ENCODE measurements at regions not wholly inside any gene's neighbourhood (a gene's known extent, or its start where the extent isn't known, plus 50 kb on each side); places are given as distances from the start of the nearest gene placed in this dataset.
"Not testable (repeated sequence)": the region's sequence is repeated elsewhere in the genome, so short reads cannot be mapped to it uniquely, and the experiment has no call there.

DNA sequence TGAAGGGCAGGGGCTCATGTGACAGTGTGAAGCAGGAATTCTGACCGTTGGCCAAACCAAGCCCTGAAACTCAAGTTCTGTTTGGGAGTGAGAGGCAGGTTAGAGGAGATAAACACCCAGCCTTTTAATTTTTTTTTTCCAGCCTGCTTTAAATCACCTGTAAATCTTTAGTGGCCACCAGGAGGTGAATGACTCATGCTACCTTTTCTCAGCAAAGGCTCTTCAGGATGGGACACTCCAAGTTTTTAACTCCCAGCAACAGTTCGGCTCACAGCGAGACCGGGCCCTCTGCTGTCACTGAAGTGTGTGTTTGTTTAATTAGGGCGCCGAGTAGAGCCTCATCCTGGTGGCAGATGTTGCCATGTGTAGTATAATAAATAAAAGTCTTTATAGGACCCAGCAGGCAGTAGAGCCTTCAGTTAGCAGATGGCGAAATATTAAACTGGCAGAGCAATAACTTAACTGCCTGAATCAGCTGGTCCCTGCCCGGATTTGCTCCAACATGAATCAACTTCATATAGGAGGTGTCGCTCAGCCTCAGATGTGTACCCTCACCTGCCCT lies 180.3 kb downstream of the NPIPA7 start:
- H3K36me3 ChIP-seq (ENCODE audit: control insufficient read depth in 4 of 4, insufficient read depth in 4 of 4, low read length in 3 of 4); H3K27ac ChIP-seq (ENCODE audit: insufficient read depth in 1 of 2, low read depth in 1 of 2, low read length in 2 of 2, poor library complexity in 1 of 2, severe bottlenecking in 2 of 2); H3K27me3 ChIP-seq (replicated peaks in 2 of 5; ENCODE audit: control insufficient read depth in 4 of 5, insufficient read depth in 5 of 5, low read length in 4 of 5); H3K4me3 ChIP-seq (ENCODE audit: control insufficient read depth in 1 of 7, extremely low read depth in 1 of 7, insufficient read depth in 4 of 7, low read depth in 2 of 7, low read length in 6 of 7); CTCF ChIA-PET; DNase-seq; H3K9me3 ChIP-seq (ENCODE audit: control extremely low read depth in 1 of 5, control insufficient read depth in 4 of 5, insufficient read depth in 2 of 5, low read depth in 1 of 5, low read length in 4 of 5); H3K4me1 ChIP-seq (ENCODE audit: control extremely low read depth in 1 of 4, control insufficient read depth in 4 of 4, insufficient read depth in 4 of 4, low read length in 3 of 4); POLR2A ChIA-PET: not testable (repeated sequence)
- WGBS (ENCODE audit: insufficient coverage) = no CpG with 5 or more reads among the region's 9 CpGs

DNA sequence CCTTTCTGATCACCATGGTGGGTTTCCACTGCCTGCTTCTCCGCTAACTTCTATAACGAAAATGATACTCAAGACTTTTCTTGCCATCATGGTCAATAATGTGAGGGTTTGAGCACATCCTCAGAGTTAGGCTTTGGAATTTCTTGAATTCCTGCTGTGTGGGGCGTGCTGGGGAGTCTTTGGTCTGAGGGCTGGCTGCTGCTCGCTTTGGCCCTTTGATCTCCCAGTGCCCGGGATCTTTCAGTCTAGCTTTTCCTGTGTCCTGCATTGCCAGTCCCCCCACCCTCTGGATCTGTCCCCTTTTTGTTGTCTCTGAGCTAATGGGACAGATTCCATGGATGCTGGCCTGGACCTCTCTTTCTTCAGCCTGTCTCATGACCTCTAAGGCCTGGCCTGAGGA lies 182.6 kb downstream of the NPIPA7 start:
- H3K9me3 ChIP-seq (ENCODE audit: control extremely low read depth in 1 of 5, control insufficient read depth in 4 of 5, insufficient read depth in 2 of 5, low read depth in 1 of 5, low read length in 4 of 5); DNase-seq; H3K4me1 ChIP-seq (ENCODE audit: control extremely low read depth in 1 of 4, control insufficient read depth in 4 of 4, insufficient read depth in 4 of 4, low read length in 3 of 4); H3K36me3 ChIP-seq (ENCODE audit: control insufficient read depth in 4 of 4, insufficient read depth in 4 of 4, low read length in 3 of 4); H3K27ac ChIP-seq (ENCODE audit: insufficient read depth in 1 of 2, low read depth in 1 of 2, low read length in 2 of 2, poor library complexity in 1 of 2, severe bottlenecking in 2 of 2); POLR2A ChIA-PET; H3K4me3 ChIP-seq (ENCODE audit: control insufficient read depth in 1 of 7, extremely low read depth in 1 of 7, insufficient read depth in 4 of 7, low read depth in 2 of 7, low read length in 6 of 7); CTCF ChIA-PET; H3K27me3 ChIP-seq (replicated peaks in 2 of 5; ENCODE audit: control insufficient read depth in 4 of 5, insufficient read depth in 5 of 5, low read length in 4 of 5): not testable (repeated sequence)
- 61% methylated on average over 2 of the region's 5 CpGs for WGBS (ENCODE audit: insufficient coverage)

DNA sequence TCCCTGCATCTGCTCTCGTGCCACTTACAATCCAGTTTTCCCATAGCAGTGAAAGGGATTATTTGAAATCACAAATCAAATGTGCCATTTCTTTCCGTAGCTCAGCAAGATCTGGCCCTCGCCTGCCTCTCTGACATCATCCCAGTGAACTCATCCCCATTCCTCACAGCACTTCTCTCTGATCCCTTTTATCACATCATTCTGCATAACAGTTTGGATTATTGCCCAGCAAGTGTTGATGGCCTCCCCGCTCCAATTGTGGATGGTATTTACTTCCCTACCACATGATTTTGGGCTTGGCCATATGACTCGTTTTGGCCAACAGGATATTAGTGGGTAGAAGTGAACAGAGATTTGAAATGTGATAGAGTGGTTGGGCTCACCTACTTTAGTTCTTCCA lies 185.0 kb downstream of the NPIPA7 start:
- H3K27me3 ChIP-seq (replicated peaks in 2 of 5; ENCODE audit: control insufficient read depth in 4 of 5, insufficient read depth in 5 of 5, low read length in 4 of 5); CTCF ChIA-PET; H3K9me3 ChIP-seq (ENCODE audit: control extremely low read depth in 1 of 5, control insufficient read depth in 4 of 5, insufficient read depth in 2 of 5, low read depth in 1 of 5, low read length in 4 of 5); H3K4me3 ChIP-seq (ENCODE audit: control insufficient read depth in 1 of 7, extremely low read depth in 1 of 7, insufficient read depth in 4 of 7, low read depth in 2 of 7, low read length in 6 of 7); DNase-seq; H3K4me1 ChIP-seq (ENCODE audit: control extremely low read depth in 1 of 4, control insufficient read depth in 4 of 4, insufficient read depth in 4 of 4, low read length in 3 of 4); POLR2A ChIA-PET; H3K27ac ChIP-seq (ENCODE audit: insufficient read depth in 1 of 2, low read depth in 1 of 2, low read length in 2 of 2, poor library complexity in 1 of 2, severe bottlenecking in 2 of 2); H3K36me3 ChIP-seq (ENCODE audit: control insufficient read depth in 4 of 4, insufficient read depth in 4 of 4, low read length in 3 of 4): not testable (repeated sequence)
- WGBS (ENCODE audit: insufficient coverage) = no CpG with 5 or more reads among the region's 5 CpGs

DNA sequence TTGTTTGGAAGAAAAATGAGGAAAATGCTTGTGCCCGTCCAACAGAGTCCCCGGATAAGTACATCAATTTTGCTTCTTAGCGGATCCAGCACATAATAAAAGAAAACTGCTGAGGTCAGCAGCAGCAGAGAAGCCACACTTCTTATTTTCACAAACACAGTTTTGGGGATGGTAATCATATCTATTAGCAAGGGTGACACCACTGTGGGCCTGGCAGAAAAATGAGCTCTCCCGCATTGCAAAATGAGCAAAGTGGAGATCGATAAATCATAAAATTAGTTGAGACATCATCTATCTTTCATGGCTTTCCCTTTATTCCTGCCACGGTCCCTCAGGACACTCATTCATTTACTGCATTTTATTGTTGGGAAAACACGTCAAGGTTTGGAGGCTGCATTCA lies 186.4 kb downstream of the NPIPA7 start:
- H3K4me3 ChIP-seq (ENCODE audit: control insufficient read depth in 1 of 7, extremely low read depth in 1 of 7, insufficient read depth in 4 of 7, low read depth in 2 of 7, low read length in 6 of 7); DNase-seq; H3K27me3 ChIP-seq (replicated peaks in 2 of 5; ENCODE audit: control insufficient read depth in 4 of 5, insufficient read depth in 5 of 5, low read length in 4 of 5); H3K9me3 ChIP-seq (ENCODE audit: control extremely low read depth in 1 of 5, control insufficient read depth in 4 of 5, insufficient read depth in 2 of 5, low read depth in 1 of 5, low read length in 4 of 5); CTCF ChIA-PET; H3K27ac ChIP-seq (ENCODE audit: insufficient read depth in 1 of 2, low read depth in 1 of 2, low read length in 2 of 2, poor library complexity in 1 of 2, severe bottlenecking in 2 of 2); POLR2A ChIA-PET; H3K4me1 ChIP-seq (ENCODE audit: control extremely low read depth in 1 of 4, control insufficient read depth in 4 of 4, insufficient read depth in 4 of 4, low read length in 3 of 4); H3K36me3 ChIP-seq (ENCODE audit: control insufficient read depth in 4 of 4, insufficient read depth in 4 of 4, low read length in 3 of 4): not testable (repeated sequence)
- WGBS (ENCODE audit: insufficient coverage) = no CpG with 5 or more reads among the region's 7 CpGs

DNA sequence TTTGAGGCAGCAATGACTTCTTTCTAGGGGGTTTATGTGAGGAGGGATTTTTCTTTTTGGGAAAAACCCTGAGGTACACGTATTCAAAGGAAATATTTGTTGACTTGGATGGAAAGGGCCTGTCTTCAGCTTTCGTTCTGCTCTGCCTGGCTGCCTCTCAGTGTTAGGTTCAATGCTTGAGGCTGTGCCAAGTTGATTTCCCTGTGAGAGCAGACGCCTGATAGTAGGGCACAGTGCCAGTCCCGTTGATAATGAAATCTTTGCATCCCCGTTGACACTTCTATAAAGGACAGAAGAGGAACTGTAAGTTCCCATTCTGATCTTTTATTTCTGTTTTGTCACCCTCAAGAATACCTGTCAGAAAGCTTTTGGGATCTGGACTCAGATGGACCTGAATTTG lies 191.1 kb downstream of the NPIPA7 start:
- H3K4me3 ChIP-seq (ENCODE audit: control insufficient read depth in 1 of 7, extremely low read depth in 1 of 7, insufficient read depth in 4 of 7, low read depth in 2 of 7, low read length in 6 of 7); H3K9me3 ChIP-seq (ENCODE audit: control extremely low read depth in 1 of 5, control insufficient read depth in 4 of 5, insufficient read depth in 2 of 5, low read depth in 1 of 5, low read length in 4 of 5); CTCF ChIA-PET; POLR2A ChIA-PET; H3K4me1 ChIP-seq (ENCODE audit: control extremely low read depth in 1 of 4, control insufficient read depth in 4 of 4, insufficient read depth in 4 of 4, low read length in 3 of 4); H3K27ac ChIP-seq (ENCODE audit: insufficient read depth in 1 of 2, low read depth in 1 of 2, low read length in 2 of 2, poor library complexity in 1 of 2, severe bottlenecking in 2 of 2); H3K36me3 ChIP-seq (ENCODE audit: control insufficient read depth in 4 of 4, insufficient read depth in 4 of 4, low read length in 3 of 4); H3K27me3 ChIP-seq (replicated peaks in 2 of 5; ENCODE audit: control insufficient read depth in 4 of 5, insufficient read depth in 5 of 5, low read length in 4 of 5): not testable (repeated sequence)
- DNase-seq = peak in 2 of 3 donors; percentile 11 to 32
- WGBS (ENCODE audit: insufficient coverage) = 68% methylated on average over 3 of the region's 5 CpGs

DNA sequence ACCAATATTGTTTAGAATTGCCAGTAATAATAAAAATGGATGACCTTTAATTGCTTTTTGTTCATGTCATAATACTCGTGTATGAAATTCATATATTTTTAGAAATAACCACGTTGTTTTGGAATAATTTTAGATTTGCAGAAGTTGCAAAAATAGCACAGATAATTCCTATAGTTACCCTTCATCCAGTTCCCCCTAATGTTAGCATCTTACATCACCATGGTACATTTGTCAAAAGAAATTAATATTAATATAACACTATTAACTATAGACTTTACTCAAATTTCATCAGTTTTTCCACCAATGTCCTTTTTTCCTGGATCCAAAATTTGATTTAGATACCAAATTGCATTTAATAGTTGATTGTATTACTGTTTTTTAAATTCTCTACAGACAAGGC lies 191.9 kb downstream of the NPIPA7 start:
- DNase-seq; H3K36me3 ChIP-seq (ENCODE audit: control insufficient read depth in 4 of 4, insufficient read depth in 4 of 4, low read length in 3 of 4); H3K4me3 ChIP-seq (ENCODE audit: control insufficient read depth in 1 of 7, extremely low read depth in 1 of 7, insufficient read depth in 4 of 7, low read depth in 2 of 7, low read length in 6 of 7); H3K27me3 ChIP-seq (replicated peaks in 2 of 5; ENCODE audit: control insufficient read depth in 4 of 5, insufficient read depth in 5 of 5, low read length in 4 of 5); H3K27ac ChIP-seq (ENCODE audit: insufficient read depth in 1 of 2, low read depth in 1 of 2, low read length in 2 of 2, poor library complexity in 1 of 2, severe bottlenecking in 2 of 2); H3K9me3 ChIP-seq (ENCODE audit: control extremely low read depth in 1 of 5, control insufficient read depth in 4 of 5, insufficient read depth in 2 of 5, low read depth in 1 of 5, low read length in 4 of 5); CTCF ChIA-PET; H3K4me1 ChIP-seq (ENCODE audit: control extremely low read depth in 1 of 4, control insufficient read depth in 4 of 4, insufficient read depth in 4 of 4, low read length in 3 of 4); POLR2A ChIA-PET: not testable (repeated sequence)
- WGBS (ENCODE audit: insufficient coverage) = no CpG with 5 or more reads among the region's 2 CpGs

DNA sequence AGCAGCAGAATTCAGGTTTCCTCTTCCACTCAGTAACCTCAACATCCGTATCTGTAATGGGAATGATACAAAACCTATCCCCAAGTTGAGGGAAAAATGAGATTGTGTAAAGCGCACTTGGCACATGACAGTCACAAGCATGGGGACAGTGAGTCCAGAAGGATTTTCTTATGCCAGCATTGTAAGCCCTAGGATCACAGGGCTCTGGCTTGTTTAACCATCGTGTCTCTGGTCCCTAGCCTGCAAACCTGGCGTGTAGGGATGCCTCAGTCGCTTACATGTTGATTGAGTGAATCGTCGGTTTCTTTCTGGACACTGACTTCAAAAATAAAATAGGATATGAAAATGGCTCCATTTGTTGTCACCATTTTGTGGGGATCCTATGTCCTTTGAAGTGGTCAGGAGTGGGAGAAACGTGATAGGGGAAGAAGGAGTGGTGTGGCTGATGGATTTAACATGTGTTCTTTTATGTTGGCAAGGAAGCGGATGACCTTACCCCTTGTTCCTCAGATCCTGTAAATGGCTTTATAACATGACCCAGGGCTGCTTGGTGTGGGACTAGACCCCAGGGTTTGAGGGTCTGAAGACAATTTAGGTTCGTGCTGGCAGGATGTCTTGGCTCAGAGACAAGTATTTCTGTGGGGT lies 193.3 kb downstream of the NPIPA7 start:
- H3K9me3 ChIP-seq (ENCODE audit: control extremely low read depth in 1 of 5, control insufficient read depth in 4 of 5, insufficient read depth in 2 of 5, low read depth in 1 of 5, low read length in 4 of 5); H3K4me3 ChIP-seq (ENCODE audit: control insufficient read depth in 1 of 7, extremely low read depth in 1 of 7, insufficient read depth in 4 of 7, low read depth in 2 of 7, low read length in 6 of 7); CTCF ChIA-PET; H3K36me3 ChIP-seq (ENCODE audit: control insufficient read depth in 4 of 4, insufficient read depth in 4 of 4, low read length in 3 of 4); H3K4me1 ChIP-seq (ENCODE audit: control extremely low read depth in 1 of 4, control insufficient read depth in 4 of 4, insufficient read depth in 4 of 4, low read length in 3 of 4); H3K27me3 ChIP-seq (replicated peaks in 2 of 5; ENCODE audit: control insufficient read depth in 4 of 5, insufficient read depth in 5 of 5, low read length in 4 of 5); DNase-seq; POLR2A ChIA-PET; H3K27ac ChIP-seq (ENCODE audit: insufficient read depth in 1 of 2, low read depth in 1 of 2, low read length in 2 of 2, poor library complexity in 1 of 2, severe bottlenecking in 2 of 2): not testable (repeated sequence)
- no CpG with 5 or more reads among the region's 10 CpGs for WGBS (ENCODE audit: insufficient coverage)

Measured in common myeloid progenitor, CD34-positive (primary cell).